ENCODE measurements at regions not wholly inside any gene's neighbourhood (a gene's known extent, or its start where the extent isn't known, plus 50 kb on each side); places are given as distances from the start of the nearest gene placed in this dataset.

DNA sequence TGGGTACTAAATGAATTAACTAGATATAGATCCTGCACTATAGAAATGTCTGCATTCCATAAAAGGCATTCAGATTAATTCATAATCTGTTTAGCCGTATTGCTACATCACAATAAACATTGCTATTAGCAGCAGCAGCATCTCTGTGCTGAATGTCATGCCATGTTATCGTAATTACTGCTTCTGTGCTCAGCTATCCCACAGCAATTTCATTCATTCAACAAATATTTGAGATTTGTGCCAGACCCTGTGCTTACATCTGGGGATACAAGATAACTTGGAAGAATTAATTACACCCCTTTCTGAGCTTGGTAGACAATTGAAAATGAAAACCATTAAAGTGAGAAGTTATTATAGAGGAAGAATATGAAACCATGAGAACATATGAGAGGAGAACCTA lies 185.8 kb upstream of the C11orf87 start:
- Mint-ChIP-seq H3K27ac (no peak overlapping the region), H3K9me3 (ENCODE audit: low read depth) (peaks cover 2% of the 10 kb centered on the region), H3K4me1 (ENCODE audit: low read depth) (no peaks in the 10 kb centered on the region), H3K27me3 (peaks cover 5% of the 10 kb centered on the region), H3K4me3 (ENCODE audit: low read depth) (no peak overlapping the region), H3K36me3 (ENCODE audit: insufficient read depth) (no peaks in the 10 kb centered on the region)
- TF ChIP-seq, protein P1, sequence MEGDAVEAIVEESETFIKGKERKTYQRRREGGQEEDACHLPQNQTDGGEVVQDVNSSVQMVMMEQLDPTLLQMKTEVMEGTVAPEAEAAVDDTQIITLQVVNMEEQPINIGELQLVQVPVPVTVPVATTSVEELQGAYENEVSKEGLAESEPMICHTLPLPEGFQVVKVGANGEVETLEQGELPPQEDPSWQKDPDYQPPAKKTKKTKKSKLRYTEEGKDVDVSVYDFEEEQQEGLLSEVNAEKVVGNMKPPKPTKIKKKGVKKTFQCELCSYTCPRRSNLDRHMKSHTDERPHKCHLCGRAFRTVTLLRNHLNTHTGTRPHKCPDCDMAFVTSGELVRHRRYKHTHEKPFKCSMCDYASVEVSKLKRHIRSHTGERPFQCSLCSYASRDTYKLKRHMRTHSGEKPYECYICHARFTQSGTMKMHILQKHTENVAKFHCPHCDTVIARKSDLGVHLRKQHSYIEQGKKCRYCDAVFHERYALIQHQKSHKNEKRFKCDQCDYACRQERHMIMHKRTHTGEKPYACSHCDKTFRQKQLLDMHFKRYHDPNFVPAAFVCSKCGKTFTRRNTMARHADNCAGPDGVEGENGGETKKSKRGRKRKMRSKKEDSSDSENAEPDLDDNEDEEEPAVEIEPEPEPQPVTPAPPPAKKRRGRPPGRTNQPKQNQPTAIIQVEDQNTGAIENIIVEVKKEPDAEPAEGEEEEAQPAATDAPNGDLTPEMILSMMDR (IDR thresholded peaks at IDR 0.05; ENCODE audit: unreplicated experiment), result no peak
- DNase-seq (ENCODE audit: low spot score, unreplicated experiment), result no peak

DNA sequence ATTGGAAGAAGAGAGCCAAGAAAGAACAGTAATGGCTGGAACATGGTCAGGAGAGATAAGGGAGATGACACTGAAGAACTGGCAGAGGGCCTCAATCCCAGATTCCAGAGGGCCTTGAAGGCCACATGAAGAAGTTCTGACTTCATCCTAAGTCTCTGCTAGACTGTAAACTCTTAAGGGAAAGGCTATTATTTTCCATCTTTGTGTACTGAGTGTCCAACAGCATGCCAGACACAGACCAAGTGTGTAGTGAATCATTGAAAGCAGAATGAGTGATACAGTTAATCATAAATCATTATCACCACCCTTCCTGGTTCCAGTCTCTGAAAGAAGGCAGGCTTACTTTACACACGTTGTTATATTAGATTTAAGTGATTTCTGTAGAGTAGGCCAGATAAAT lies 185.3 kb upstream of the C11orf87 start:
- TF ChIP-seq, protein P1 (IDR thresholded peaks at IDR 0.05; ENCODE audit: unreplicated experiment), result no peak
- H3K27ac Mint-ChIP-seq, result no peak overlapping the region
- H3K4me3 Mint-ChIP-seq (ENCODE audit: low read depth), result no peak overlapping the region
- peaks cover 2% of the 10 kb centered on the region for H3K9me3 Mint-ChIP-seq (ENCODE audit: low read depth)
- no peaks in the 10 kb centered on the region for H3K36me3 Mint-ChIP-seq (ENCODE audit: insufficient read depth)
- no peaks in the 10 kb centered on the region for H3K4me1 Mint-ChIP-seq (ENCODE audit: low read depth)
- DNase-seq (ENCODE audit: low spot score, unreplicated experiment), result no peak
- H3K27me3 Mint-ChIP-seq, result peaks cover under 1% of the 10 kb centered on the region

DNA sequence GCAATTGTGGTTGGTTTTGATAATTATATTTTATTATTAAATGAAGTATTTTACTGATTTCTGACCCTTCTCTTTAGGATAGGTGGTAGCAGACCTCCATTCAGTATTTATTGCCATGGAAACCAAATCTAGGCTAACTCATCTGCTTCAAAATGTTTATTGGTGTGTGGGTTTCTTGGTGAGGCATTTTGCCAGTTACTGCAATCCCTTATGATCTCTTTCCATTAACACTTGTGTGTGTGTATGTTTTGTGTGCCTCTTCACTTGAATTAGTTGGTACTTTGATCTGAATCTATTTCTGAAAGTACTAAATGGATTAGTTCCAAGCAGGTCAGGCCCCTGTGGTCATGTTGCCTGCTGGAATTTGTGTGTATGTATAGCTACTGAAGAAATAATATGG lies 184.4 kb upstream of the C11orf87 start:
- Mint-ChIP-seq H3K27me3 (no peaks in the 10 kb centered on the region), H3K4me1 (ENCODE audit: low read depth) (no peaks in the 10 kb centered on the region), H3K4me3 (ENCODE audit: low read depth) (no peak overlapping the region), H3K36me3 (ENCODE audit: insufficient read depth) (no peaks in the 10 kb centered on the region), H3K27ac (no peak overlapping the region), H3K9me3 (ENCODE audit: low read depth) (peaks cover 2% of the 10 kb centered on the region)
- TF ChIP-seq, protein P1 (IDR thresholded peaks at IDR 0.05; ENCODE audit: unreplicated experiment), result no peak
- DNase-seq (ENCODE audit: low spot score, unreplicated experiment), result no peak

DNA sequence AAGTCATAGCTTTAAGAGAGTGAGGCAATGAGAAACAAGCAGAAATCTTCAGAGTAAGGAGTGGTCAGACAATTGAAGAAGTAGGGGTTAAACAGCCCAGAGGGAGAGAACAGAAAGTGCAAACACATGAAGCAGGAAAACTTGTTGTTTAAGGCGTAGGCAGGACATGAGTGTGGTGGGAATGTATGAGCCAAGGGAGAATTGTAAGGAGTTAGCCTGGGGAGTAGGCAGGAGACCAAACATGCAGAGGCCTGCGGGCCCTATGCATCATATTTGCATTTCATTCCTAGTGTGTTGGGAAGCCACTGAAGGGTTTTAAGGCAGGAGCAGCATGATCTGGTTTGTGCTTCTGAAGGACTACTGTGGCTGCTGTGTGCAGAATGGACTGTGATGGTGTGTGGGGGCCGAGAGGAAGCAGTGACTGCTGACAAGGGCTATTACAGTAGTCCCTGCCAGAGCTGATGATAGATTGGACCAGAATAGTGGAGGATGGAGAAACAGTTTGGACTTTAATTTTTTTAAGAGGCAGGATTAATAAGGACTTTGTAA lies 179.9 kb upstream of the C11orf87 start:
- peaks cover 2% of the 10 kb centered on the region for H3K9me3 Mint-ChIP-seq (ENCODE audit: low read depth)
- TF ChIP-seq, protein P1 (IDR thresholded peaks at IDR 0.05; ENCODE audit: unreplicated experiment), result no peak
- H3K27ac Mint-ChIP-seq, result no peak overlapping the region
- DNase-seq (ENCODE audit: low spot score, unreplicated experiment), result no peak
- H3K36me3 Mint-ChIP-seq (ENCODE audit: insufficient read depth), result no peaks in the 10 kb centered on the region
- H3K27me3 Mint-ChIP-seq, result no peaks in the 10 kb centered on the region
- no peaks in the 10 kb centered on the region for H3K4me1 Mint-ChIP-seq (ENCODE audit: low read depth)
- no peak overlapping the region for H3K4me3 Mint-ChIP-seq (ENCODE audit: low read depth)

DNA sequence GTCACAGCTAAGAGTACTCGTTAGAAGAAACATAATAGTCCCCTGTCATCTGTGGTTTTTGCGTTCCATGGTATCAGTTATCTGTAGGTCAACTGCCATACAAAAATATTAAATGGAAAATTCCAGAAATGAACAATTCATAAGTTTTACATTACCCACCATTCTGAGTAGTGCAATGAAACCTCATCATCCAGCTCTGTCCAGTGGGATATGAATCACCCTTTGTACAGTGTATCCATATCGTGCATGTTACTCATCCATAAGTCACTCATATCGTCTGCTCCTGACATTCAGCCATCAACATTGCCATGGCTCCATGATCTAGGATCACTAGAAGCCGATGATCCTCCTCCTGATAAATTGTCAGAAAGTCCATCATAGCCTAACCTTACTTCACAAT lies 174.9 kb upstream of the C11orf87 start:
- Mint-ChIP-seq H3K9me3 (ENCODE audit: low read depth) (no peaks in the 10 kb centered on the region), H3K27ac (no peak overlapping the region), H3K36me3 (ENCODE audit: insufficient read depth) (no peaks in the 10 kb centered on the region), H3K4me3 (ENCODE audit: low read depth) (no peak overlapping the region), H3K27me3 (peaks cover 6% of the 10 kb centered on the region), H3K4me1 (ENCODE audit: low read depth) (no peaks in the 10 kb centered on the region)
- TF ChIP-seq, protein P1 (IDR thresholded peaks at IDR 0.05; ENCODE audit: unreplicated experiment), result no peak
- no peak for DNase-seq (ENCODE audit: low spot score, unreplicated experiment)

Data from progenitor cell of endocrine pancreas (in vitro differentiated cells).